Adrenal gland (tissue), 9 donors: ENCODE measurements at regions not wholly inside any gene's neighbourhood (a gene's known extent, or its start where the extent isn't known, plus 50 kb on each side); places are given as distances from the start of the nearest gene placed in this dataset.

Source experiments
- DNase-seq, 7 donors: peaks; one replicate each; pipeline ENCODE4 v3.0.0-alpha.2; 2019 to 2020
- H3K27ac ChIP-seq, 5 donors: fragments of 200-600 bp; sonication (generic) in 4 of 5; 1 replicate in 3 of 5; 2 replicates in 2 of 5; pipeline versions ENCODE4 v1.5.1 to v1.8.0; 2016 to 2020; ENCODE audit warnings: mild to moderate bottlenecking in 1 of 5
- H3K27me3 ChIP-seq: fragments of 200-600 bp; 2 replicates; pipeline ENCODE4 v1.8.0; 2021
- H3K36me3 ChIP-seq, 2 donors: fragments of 200-600 bp; replicated peaks in 1 of 2; 1 replicate in 1 of 2; 2 replicates in 1 of 2; pipeline versions ENCODE4 v1.5.1 to v1.8.0; 2018 to 2022
- H3K4me1 ChIP-seq, 2 donors: fragments of 200-600 bp; replicated peaks in 1 of 2; 1 replicate in 1 of 2; 2 replicates in 1 of 2; pipeline versions ENCODE4 v1.5.1 to v1.8.0; 2018 to 2021
- H3K4me3 ChIP-seq, 4 donors: fragments of 200-600 bp; sonication (generic) in 3 of 4; one replicate each; pipeline ENCODE4 v1.5.1; 2016 to 2018
- H3K9me3 ChIP-seq, 3 donors: fragments of 200-600 bp; sonication (generic) in 1 of 3; replicated peaks in 1 of 3; 1 replicate in 2 of 3; 2 replicates in 1 of 3; pipeline versions ENCODE4 v1.5.1 to v1.8.0; 2016 to 2021
- CTCF ChIP-seq, 6 experiments: fragments of 450-650 bp in 4 of 6; fragments of 200-600 bp in 2 of 6; sonication (generic) in 1 of 6; IDR thresholded peaks; 1 replicate in 5 of 6; 2 replicates in 1 of 6; pipeline versions ENCODE4 v1.5.1 to v1.8.0; 2016 to 2021; ENCODE audit warnings: antibody characterized with exemption in 6 of 6, mild to moderate bottlenecking in 2 of 6, moderate library complexity in 1 of 6
- POLR2A ChIP-seq, 2 donors: fragments of 450-650 bp; IDR thresholded peaks; one replicate each; pipeline ENCODE4 v1.6.1; 2017; ENCODE audit warnings: antibody characterized with exemption in 2 of 2, mild to moderate bottlenecking in 2 of 2, moderate library complexity in 1 of 2
- WGBS, 4 donors: extraction: QIAGEN DNeasy Blood & Tissue Kit in 2 of 4; methylation state at CpG; one replicate each; pipeline versions ENCODE4 v1.1.5 to v1.1.7; 2013 to 2017; 5-methylcytosine and 5-hydroxymethylcytosine counted together
- intact Hi-C, 2 donors: fragments of 100-400 bp; cut with DNase I; formaldehyde crosslinking; loops; one replicate each; pipeline versions ENCODE4 v1.14.1 to v1.15.0; 2022 to 2023
- donor health status: healthy with polysubstance abuse.
- donor health status: Bipolar disorder and iron deficiency.
- donor health status: DM: yes; HTN: yes; CAD: no.
- donor health status: DM: no; HTN: no; CAD: no.
- donor health status: DM: no; HTN: no; CAD: no.

GRCh38 chr12:18141048-18141982 is 51.3 kb upstream of the RERGL start:
- no peak for DNase-seq
- no peak overlapping the region for H3K27ac ChIP-seq
- no peaks in the 10 kb centered on the region for H3K36me3 ChIP-seq
- H3K4me3 ChIP-seq, result no peak overlapping the region
- peaks cover 0 to 8% (median 0%) of the 10 kb centered on the region in 3 donors for H3K9me3 ChIP-seq
- WGBS, 4 donors, result 55 to 70% (median 65%) methylated on average over 4 of the region's 4 CpGs
- peaks cover 0 to 14% of the 10 kb centered on the region in 2 donors for H3K4me1 ChIP-seq
- intact Hi-C loops, result loop anchor here in 1 of 2 donors (5.0 kb wide), 1 partner anchor 81 kb away; no protein-coding TSS in a partner anchor
- no peak for TF ChIP-seq POLR2A (IDR thresholded peaks at IDR 0.05)
- no peak for TF ChIP-seq CTCF (IDR thresholded peaks at IDR 0.05)
- no peaks in the 10 kb centered on the region for H3K27me3 ChIP-seq

- Histone ChIP-seq H3K4me3 (no peak overlapping the region), H3K27ac (no peak overlapping the region), H3K9me3 (peaks cover 0 to 8% (median 0%) of the 10 kb centered on the region in 3 donors), H3K36me3 (no peaks in the 10 kb centered on the region), H3K27me3 (no peaks in the 10 kb centered on the region), H3K4me1 (peaks cover 0 to 8% of the 10 kb centered on the region in 2 donors)
- peak; percentile 53 to 86 (median 76) for TF ChIP-seq CTCF (IDR thresholded peaks at IDR 0.05)
- TF ChIP-seq POLR2A (IDR thresholded peaks at IDR 0.05), result no peak
- intact Hi-C loops, result loop anchor here in 1 of 2 donors (5.0 kb wide), 1 partner anchor 82 kb away; no protein-coding TSS in a partner anchor
- no peak for DNase-seq
- WGBS, 4 donors, result 0 to 8% (median 2%) methylated on average over 1 of the region's 1 CpG
These were observed 50.1 kb upstream of the RERGL start for GRCh38 chr12:18139989-18140596.
